HCT116 (cell line): ENCODE measurements at regions not wholly inside any gene's neighbourhood (a gene's known extent, or its start where the extent isn't known, plus 50 kb on each side); places are given as distances from the start of the nearest gene placed in this dataset.

Source experiments
- ATAC-seq: fragments of 200-7000 bp; cut with Tn5 transposase; 2 replicates; pipeline ENCODE4 v1.9.1; 2020; ENCODE audit warnings: mild to moderate bottlenecking, moderate library complexity
- BruUV-seq: library from RNA; stranded (reverse); fragments of 400-500 nt; replicated peaks from 2 replicates; lab custom pipeline; 2021; lab: Mats Ljungman, UMichigan
- CTCF ChIA-PET: fragments of 300-600 bp; sonication (Branson Sonifier 250); formaldehyde crosslinking; loops from one replicate; lab custom pipeline; 2021; ENCODE audit warnings: antibody characterized with exemption; lab: Charles Lee
- POLR2A ChIA-PET: fragments of 300-600, 350-600 bp; sonication (Branson Sonifier 250); formaldehyde crosslinking; loops from one replicate; lab custom pipeline; 2021; ENCODE audit warnings: antibody characterized with exemption; lab: Charles Lee
- RAD21 ChIA-PET, 2 experiments: fragments of 300-600 bp; sonication (Branson Sonifier 250); formaldehyde crosslinking; loops; one replicate each; lab custom pipeline; 2023; ENCODE audit warnings: low total read pairs in 2 of 2; ENCODE audit not compliant: uncharacterized antibody in 2 of 2, unreplicated experiment in 2 of 2, low non-redundant PET in 1 of 2; lab: Charles Lee
- DNase-seq: peaks from one replicate; pipeline ENCODE4 v3.0.0-alpha.2; 2010; ENCODE audit warnings: low read depth, low spot score
- H2AFZ ChIP-seq: fragments of 200-600 bp; shearing (Covaris generic), sonication (generic); 2 replicates; pipeline ENCODE4 v1.6.1; 2017; ENCODE audit warnings: low read depth, mixed run types, mixed read lengths, antibody characterized with exemption, low read length; ENCODE audit not compliant: poor library complexity, severe bottlenecking
- H3K27ac ChIP-seq: 2 replicates; pipeline ENCODE4 v1.5.1; 2012; ENCODE audit warnings: low read depth, low read length
- H3K27me3 ChIP-seq: fragments of 200-600 bp; sonication (generic); 2 replicates; pipeline ENCODE4 v1.6.1; 2016; ENCODE audit warnings: mixed run types, low read length, mixed read lengths; ENCODE audit not compliant: insufficient read depth
- H3K36me3 ChIP-seq, 2 experiments: fragments of 200-500 bp in 1 of 2; fragments of 200-600 bp in 1 of 2; sonication (Bioruptor generic) in 1 of 2; sonication (generic) in 1 of 2; 2 replicates each; pipeline versions ENCODE4 v1.5.1 to v1.6.1; 2014 to 2016; ENCODE audit warnings: low read length in 2 of 2, inconsistent platforms in 1 of 2, mixed read lengths in 1 of 2, mixed run types in 1 of 2; ENCODE audit not compliant: insufficient read depth in 2 of 2, control insufficient read depth in 1 of 2
- H3K4me1 ChIP-seq, 2 experiments: fragments of 200-600 bp in 1 of 2; sonication (generic) in 1 of 2; 2 replicates each; pipeline versions ENCODE4 v1.5.1 to v1.6.1; 2012 to 2017; ENCODE audit warnings: low read length in 2 of 2, inconsistent platforms in 1 of 2, mild to moderate bottlenecking in 1 of 2, mixed read lengths in 1 of 2, mixed run types in 1 of 2, moderate library complexity in 1 of 2; ENCODE audit not compliant: insufficient read depth in 2 of 2, control insufficient read depth in 1 of 2
- H3K4me2 ChIP-seq: fragments of 200-600 bp; sonication (generic); 2 replicates; pipeline ENCODE4 v1.6.1; 2017; ENCODE audit warnings: mixed run types, low read length, mixed read lengths
- H3K4me3 ChIP-seq, 2 experiments: fragments of 200-600 bp in 1 of 2; sonication (generic) in 1 of 2; replicated peaks in 1 of 2; 2 replicates each; pipeline ENCODE4 v1.5.1; 2011 to 2016; ENCODE audit warnings: low read length in 2 of 2, control low read depth in 1 of 2, low read depth in 1 of 2, mild to moderate bottlenecking in 1 of 2, mixed read lengths in 1 of 2, mixed run types in 1 of 2
- H3K79me2 ChIP-seq: fragments of 200-600 bp; sonication (generic); 2 replicates; pipeline ENCODE4 v1.6.1; 2017; ENCODE audit warnings: mild to moderate bottlenecking, mixed run types, low read length, moderate library complexity, mixed read lengths; ENCODE audit not compliant: insufficient read depth
- H3K9ac ChIP-seq: fragments of 200-600 bp; sonication (generic); 2 replicates; pipeline ENCODE4 v1.6.1; 2016; ENCODE audit warnings: low read length, mixed read lengths
- H3K9me2 ChIP-seq: fragments of 200-600 bp; sonication (generic), shearing (Covaris generic); 2 replicates; pipeline ENCODE4 v1.6.1; 2017; ENCODE audit warnings: mixed run types, mild to moderate bottlenecking, moderate library complexity; ENCODE audit not compliant: insufficient read depth
- H3K9me3 ChIP-seq, 2 experiments: fragments of 200-500 bp in 1 of 2; fragments of 200-600 bp in 1 of 2; sonication (Bioruptor generic) in 1 of 2; sonication (generic) in 1 of 2; 2 replicates each; pipeline ENCODE4 v1.6.1; 2014 to 2017; ENCODE audit warnings: low read length in 2 of 2, mixed read lengths in 2 of 2, inconsistent platforms in 1 of 2, low read depth in 1 of 2, mild to moderate bottlenecking in 1 of 2, mixed run types in 1 of 2, moderate library complexity in 1 of 2; ENCODE audit not compliant: control insufficient read depth in 1 of 2, insufficient read depth in 1 of 2
- H4K20me1 ChIP-seq: fragments of 200-600 bp; sonication (generic), shearing (Covaris generic); 2 replicates; pipeline ENCODE4 v1.6.1; 2017; ENCODE audit warnings: mixed run types, mild to moderate bottlenecking, moderate library complexity; ENCODE audit not compliant: insufficient read depth
- CBX3 ChIP-seq: IDR thresholded peaks from 2 replicates; pipeline ENCODE4 v1.6.1; 2012; ENCODE audit warnings: low read depth
- FOSL1 ChIP-seq: IDR thresholded peaks from 2 replicates; pipeline ENCODE4 v1.6.1; 2012; ENCODE audit warnings: low read depth
- POLR2A ChIP-seq: IDR thresholded peaks from 2 replicates; pipeline ENCODE4 v1.7.0; 2011; ENCODE audit warnings: borderline replicate concordance; ENCODE audit not compliant: insufficient read depth, insufficient read length; ENCODE audit errors: extremely low read depth
- POLR2AphosphoS5 ChIP-seq: IDR thresholded peaks from 2 replicates; pipeline ENCODE4 v1.6.1; 2011; ENCODE audit warnings: mild to moderate bottlenecking, low read depth, low read length, moderate library complexity
- RAD21 ChIP-seq: IDR thresholded peaks from 2 replicates; pipeline ENCODE4 v1.6.1; 2012; ENCODE audit warnings: low read depth, mild to moderate bottlenecking
- YY1 ChIP-seq: IDR thresholded peaks from 2 replicates; pipeline ENCODE4 v1.6.1; 2011; ENCODE audit warnings: low read length, low read depth, moderate library complexity, mild to moderate bottlenecking; ENCODE audit not compliant: insufficient replicate concordance; ENCODE audit errors: extremely low read depth
- intact Hi-C: fragments of 100-400 bp; cut with micrococcal nuclease; formaldehyde crosslinking; loops from 2 replicates; pipeline ENCODE4 v1.10.0; 2022
- TF ChIP-seq, protein P1 (sequence below): IDR thresholded peaks from 2 replicates; pipeline ENCODE4 v1.6.1; 2012

DNA sequence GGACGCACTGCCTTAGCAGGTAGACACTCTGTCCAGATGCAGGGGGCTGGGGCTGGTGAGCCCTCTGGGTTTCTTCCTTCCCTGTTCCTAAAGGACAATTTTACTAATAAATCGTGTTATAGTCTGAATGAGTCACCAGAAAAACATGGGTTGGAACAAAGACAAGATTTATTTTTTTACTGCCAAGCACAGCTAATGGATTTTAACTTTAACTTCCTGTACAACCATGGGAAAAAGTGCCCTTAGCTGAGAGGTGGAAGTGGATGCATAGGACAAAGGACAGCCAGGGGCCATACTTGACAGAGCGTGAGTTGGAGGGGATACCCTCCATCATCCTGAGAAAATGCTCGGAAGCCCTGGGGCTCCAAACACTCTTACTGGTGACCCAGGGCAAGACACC is 300.7 kb downstream of the MSX2 start:
- Histone ChIP-seq H3K79me2 (no peaks in the 10 kb centered on the region), H3K4me1 (peaks cover 7 to 8% of the 10 kb centered on the region in 2 experiments; a peak in 3 of 4 replicates), H3K4me3 (no peak overlapping the region), H2AFZ (no peak overlapping the region), H3K9me3 (no peaks in the 10 kb centered on the region), H4K20me1 (no peaks in the 10 kb centered on the region), H3K9ac (no peak overlapping the region), H3K27ac (no peak overlapping the region), H3K36me3 (no peaks in the 10 kb centered on the region), H3K27me3 (no peaks in the 10 kb centered on the region)
- ChIA-PET RAD21 (no interaction called here), CTCF (no interaction called here)
- BruUV-seq: no TSS peak
- ATAC-seq (no peak), DNase-seq (no peak)
- no peak for TF ChIP-seq POLR2A
- TF ChIP-seq FOSL1: no peak
- TF ChIP-seq YY1: no peak
- TF ChIP-seq, protein P1, sequence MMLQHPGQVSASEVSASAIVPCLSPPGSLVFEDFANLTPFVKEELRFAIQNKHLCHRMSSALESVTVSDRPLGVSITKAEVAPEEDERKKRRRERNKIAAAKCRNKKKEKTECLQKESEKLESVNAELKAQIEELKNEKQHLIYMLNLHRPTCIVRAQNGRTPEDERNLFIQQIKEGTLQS: no peak
- TF ChIP-seq, all 23 proteins: peak for 0
- intact Hi-C loops: no loop called here
- Histone ChIP-seq H3K4me2 (no peak overlapping the region), H3K9me2 (no peaks in the 10 kb centered on the region)
- POLR2A ChIA-PET: no interaction called here

DNA sequence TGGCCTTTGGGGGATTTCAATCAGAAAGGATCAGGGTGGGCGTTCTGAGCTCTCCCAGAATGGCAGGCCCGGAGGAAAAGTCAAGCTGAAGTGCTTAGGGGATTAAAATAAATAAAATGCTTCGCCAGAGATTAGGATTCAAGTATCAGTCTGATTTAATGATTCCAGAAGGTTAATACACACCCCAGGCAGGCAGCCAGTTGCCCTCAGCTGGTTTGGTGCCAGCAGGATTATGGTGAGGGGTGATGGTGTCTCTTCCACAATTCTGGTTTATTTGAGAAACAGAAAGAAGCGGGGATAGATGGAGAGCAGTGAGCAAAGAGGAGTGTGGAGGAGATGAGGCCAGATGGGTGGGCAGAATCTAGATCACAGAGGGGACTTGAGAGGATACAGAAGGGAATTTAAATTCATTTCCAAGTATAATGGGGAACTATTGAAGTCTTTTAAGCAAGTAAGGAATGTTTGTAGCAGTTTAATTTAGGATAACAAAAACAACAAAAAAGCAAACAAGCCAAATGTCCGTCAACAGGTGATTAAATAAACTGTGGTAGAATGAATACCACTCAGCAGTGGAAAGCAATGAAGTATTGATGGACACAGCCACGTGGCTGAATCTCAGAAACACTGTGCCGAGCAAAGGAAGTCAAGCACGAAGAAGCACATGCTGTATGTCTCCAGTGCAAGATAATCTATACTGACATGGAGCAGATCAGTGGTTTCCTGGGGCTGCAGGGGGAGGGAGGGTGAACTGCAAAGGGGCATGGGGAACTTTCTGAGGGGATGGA is 297.7 kb downstream of the MSX2 start:
- POLR2A ChIA-PET: no interaction called here
- Histone ChIP-seq H3K4me2 (no peak overlapping the region), H2AFZ (no peak overlapping the region), H3K9me3 (no peaks in the 10 kb centered on the region), H4K20me1 (no peaks in the 10 kb centered on the region), H3K9me2 (0 out of 2 replicates have a peak, but pooled peaks cover 3% of the 10 kb centered on the region), H3K36me3 (no peaks in the 10 kb centered on the region), H3K79me2 (no peaks in the 10 kb centered on the region), H3K27me3 (no peaks in the 10 kb centered on the region), H3K4me3 (no peak overlapping the region), H3K27ac (no peak overlapping the region), H3K4me1 (peaks cover 7 to 8% of the 10 kb centered on the region in 2 experiments; a peak in 3 of 4 replicates), H3K9ac (no peak overlapping the region)
- TF ChIP-seq FOSL1: no peak
- no peak for TF ChIP-seq CBX3
- TF ChIP-seq POLR2AphosphoS5: no peak
- TF ChIP-seq RAD21: no peak
- BruUV-seq: no TSS peak
- RAD21 ChIA-PET: no interaction called here
- ATAC-seq (no peak), DNase-seq (no peak)
- intact Hi-C loops: no loop called here
- CTCF ChIA-PET: no interaction called here
